ENCODE measurements at regions not wholly inside any gene's neighbourhood (a gene's known extent, or its start where the extent isn't known, plus 50 kb on each side); places are given as distances from the start of the nearest gene placed in this dataset.

DNA sequence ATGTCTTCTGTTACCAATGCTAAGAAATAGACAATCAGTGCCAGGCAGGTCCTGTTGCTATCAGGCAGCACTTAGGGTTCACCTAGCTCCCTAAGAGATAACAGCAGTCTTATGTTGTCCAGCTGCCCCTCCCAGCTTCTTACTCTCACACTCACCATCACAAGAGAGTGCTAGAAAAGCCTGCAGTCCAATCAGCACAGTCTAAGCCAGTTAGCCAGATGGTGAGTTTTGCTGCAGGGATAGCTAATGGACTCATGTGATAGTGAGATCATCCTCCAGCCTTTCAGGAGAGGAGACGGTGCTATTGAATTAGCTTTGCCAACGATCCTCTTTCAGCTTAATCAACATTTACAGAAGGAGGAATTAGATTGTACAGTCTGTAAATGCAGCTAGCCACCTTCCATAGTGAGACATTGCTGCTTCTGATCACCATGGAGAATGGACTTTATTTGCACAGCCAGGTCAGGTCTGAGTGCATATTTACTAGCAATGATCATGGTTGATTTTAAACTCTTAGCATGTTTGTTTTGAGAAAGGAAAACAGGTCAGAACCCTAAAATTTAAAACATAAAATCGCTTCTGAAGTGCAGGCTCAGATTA lies 438.3 kb downstream of the CENPC start:
- DNase-seq = no peak

DNA sequence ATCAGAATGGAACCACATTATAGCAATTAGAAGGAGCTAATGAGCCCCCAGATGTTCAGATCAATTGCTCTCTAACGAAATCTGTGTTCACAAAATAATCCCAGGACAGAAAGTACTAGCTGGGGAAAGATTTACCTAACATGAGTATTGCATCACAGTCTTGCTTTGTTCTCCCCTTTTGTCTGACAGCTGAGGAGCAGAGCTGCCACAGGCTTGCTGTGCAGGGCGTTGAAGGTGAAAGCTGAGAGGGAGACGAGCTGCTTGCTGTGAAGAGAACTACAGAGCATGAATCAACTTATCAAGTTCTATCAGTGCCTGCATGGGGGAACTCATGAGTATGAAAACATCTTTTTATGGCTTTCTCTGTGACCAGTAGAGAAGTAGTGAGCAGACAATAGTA lies 441.2 kb downstream of the CENPC start:
- no peak for DNase-seq

DNA sequence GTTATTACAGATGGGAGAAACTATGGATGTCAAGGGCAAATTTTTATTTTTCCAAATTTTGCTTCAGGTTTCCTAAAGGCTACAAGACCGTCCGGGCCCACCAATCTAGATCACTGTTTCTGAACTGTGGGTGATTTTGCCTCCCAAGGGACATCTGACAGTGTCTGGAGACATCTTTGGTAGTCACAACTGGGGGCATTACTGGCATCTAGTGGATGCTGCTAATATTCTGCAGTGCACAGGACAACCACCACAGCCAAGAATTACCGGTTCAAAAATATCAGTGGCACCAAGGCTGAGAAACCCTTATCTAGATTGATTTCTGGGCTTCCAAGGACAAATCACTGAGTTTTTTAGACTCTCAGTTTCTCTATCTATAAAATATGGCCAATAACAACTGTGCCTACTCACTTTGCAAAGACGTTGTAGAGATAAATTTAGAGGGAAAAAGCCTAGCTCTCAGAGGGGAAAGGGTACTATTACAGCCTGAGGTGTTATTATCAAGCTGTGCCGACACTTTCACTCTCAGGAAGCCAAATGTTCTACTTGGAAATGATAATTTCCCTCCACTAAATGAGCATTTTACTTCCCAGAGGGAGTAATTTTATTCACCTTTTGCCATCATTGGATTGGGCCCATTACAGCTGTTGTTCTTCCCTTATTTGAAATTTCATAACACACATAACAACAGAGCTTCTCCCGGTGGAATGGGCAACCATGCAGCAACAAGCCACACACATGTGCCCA lies 442.1 kb downstream of the CENPC start:
- no peak for DNase-seq

DNA sequence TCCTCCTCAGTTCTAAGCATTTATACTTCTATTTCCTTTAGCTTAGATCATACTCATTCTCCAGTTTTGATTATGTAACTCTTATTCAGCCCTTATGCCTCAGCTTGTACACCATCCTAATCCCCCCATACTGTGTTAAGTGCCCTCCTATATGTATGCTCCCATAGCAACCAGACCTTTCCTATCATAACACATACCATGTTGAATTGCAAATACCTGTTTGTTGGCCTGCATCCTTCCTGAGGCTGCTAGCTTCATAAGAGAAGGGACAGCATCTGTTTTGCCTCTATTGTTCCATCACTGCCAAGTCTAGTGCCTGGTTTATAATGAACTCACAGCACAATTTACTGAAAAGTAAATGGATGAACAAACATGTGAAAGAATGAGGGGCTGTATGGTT lies 443.7 kb downstream of the CENPC start:
- no peak for DNase-seq

DNA sequence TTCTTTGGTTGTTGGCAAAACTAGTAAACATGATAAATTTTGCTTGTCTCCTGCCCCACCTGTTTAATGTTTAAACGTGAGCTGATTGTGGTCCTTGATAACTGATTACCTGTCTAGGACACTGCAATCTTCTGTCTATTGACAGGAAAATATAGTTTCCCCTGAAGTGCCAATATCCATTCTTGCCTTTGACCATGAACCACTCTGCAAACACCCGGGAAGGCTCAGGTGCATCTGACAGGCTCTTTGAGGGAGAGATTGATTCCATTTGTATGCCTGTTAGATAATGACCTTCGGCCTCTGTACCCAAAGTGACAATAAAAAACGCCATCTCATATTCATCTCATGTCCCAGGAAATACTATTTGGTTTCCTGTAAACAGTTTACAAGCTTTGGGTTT lies 453.0 kb downstream of the CENPC start:
- no peak for DNase-seq

DNA sequence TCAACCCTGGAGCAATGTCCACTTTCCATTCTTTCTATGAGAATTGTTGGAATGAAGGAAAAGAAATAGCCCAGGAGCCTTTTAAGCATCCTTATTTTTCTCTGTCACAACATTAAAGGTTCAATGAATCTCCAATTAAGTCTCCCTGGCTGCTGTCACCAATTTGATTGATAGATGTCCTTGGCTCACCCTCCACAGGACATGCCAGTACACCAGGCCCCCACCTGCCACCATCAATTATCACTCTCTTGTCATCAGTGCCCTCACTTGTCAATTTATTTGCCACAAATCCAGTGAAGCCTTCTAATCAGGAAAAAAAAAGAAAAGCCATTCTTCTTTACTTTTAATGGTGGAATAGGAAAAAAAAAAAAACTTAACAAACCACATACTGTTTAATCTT lies 453.6 kb downstream of the CENPC start:
- DNase-seq = no peak

DNA sequence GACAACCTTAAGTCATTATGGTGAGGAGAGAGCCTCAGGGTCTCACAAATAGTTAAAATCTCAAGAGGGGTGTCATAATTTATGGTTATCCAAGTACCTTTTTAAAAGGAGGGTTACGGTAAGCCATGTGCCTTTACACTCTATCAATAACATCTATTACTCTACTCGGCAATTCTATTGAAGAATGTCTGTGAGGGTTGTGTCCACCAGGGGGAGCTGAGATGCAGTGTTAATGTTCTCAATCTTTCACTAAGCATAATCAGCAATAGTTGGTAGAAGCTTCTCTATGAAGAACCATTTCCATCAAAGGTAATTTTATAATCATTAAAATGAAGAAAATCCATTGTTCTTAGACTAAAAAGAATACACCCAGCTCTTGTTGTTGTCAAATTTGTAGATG lies 457.4 kb downstream of the CENPC start:
- DNase-seq = peak; percentile 61

DNA sequence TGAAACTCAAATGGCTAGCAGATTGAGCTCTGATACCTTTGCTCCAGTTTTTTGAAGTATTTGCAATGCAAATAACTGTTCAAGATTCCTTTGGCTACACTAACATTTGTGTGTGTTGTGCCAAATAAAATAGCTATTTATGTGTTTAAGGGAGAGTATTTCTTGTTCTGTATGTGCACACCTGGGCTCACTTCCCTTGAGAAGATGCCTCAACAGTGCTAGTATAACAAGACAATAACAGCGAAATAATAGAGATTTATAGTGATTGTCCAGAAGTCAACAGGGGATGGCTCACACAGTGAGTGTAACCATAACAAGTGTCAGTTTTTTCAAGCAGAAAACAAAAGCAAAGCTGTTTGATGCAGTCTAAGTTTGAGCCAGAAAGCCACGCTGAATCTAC lies 460.5 kb downstream of the CENPC start:
- DNase-seq = no peak

DNA sequence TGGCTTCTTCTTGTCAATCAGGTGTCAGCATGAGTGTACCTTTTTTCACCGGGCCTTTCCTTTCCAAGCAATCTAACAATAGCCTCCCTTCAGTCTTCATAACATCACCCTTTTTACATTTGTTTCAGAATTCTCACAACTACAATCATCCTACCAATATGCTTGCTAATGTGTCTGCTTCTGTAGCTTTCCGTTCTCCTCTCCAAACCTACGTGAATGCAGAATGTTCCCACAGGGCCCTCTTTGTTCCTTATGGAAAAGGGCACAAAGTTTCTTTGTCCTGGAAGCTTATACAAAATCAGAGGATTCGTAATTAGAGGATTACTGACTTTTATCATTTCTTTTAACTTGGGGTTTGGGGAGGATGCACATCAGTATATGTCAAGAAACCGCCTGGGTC lies 461.8 kb downstream of the CENPC start:
- no peak for DNase-seq

DNA sequence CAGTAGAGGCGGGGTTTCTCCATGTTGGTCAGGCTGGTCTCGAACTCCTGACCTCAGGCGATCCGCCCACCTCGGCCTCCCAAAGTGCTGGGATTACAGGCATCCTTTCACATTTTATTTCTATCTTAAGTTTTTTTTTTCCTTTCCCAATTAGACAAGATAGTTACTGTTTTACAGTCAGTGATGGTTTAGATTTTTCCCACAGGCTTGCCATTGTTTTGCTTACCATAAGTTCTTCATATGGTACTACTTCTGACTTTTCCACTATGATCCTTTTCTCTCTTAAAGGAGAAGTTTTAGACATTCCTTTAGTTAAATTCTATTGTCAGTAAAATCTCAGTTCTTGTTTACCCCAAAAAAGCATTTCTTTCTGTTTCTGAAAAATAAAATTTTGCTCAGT lies 462.6 kb downstream of the CENPC start:
- no peak for DNase-seq

DNA sequence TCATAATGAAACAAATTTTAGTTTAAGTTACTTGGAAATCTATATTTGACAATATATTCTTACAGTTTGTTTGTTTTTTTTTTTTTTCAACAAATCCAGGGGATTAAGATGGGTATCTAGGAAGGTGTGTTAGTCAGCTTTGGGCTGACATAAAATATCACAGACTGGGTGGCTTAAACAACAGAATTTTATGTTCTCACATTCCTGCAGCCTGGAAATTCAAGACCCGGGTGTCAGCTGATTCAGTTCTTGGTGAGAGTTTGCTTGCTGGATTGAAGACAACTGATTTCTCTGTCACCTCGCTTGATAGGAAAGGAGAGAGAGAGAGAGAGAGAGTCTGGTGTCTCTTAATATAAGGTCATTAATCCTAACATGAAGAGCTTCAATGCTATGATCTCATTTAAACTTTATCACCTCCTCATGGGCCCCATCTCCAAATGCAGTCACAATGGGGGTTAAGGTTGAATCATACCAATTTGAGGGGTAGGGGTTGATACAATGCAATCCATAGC lies 465.2 kb downstream of the CENPC start:
- no peak for DNase-seq

DNA sequence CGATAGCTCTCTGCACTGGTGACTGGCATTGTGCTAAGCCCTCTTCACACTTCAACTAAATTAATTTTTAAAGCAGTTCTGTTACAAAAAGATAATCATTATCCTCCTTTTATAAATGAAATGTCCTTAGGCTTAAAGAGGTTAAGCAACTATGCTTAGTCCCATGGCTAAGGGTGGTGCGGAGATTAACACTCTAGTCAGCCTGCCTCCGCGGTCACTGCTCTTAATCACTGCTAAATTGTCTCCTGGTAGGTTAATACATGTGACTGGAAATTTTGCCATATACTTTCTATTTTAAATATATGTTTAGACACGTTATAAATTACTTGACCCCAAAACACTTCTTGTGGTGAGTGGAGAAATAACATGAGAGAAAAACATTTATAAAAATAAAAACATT lies 473.7 kb downstream of the CENPC start:
- DNase-seq = no peak

DNA sequence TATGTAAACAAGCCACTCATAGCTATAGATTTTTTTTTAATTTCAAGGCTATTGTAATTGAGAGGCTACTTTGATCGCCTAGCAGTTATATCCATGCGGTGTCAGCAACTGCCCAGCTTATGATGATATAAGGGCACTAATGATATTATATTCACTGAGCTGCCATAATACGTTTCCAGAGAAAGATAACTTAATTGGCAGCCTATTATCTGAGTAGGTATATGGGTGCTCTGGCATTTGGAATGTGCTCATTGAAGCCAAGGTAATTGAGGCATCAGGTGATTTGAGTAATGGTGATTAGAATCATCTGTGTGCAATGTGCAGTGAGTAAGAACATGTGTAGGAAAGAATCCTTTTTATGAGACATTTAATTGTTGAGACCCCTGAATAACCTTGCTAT lies 490.0 kb downstream of the CENPC start:
- DNase-seq = no peak

DNA sequence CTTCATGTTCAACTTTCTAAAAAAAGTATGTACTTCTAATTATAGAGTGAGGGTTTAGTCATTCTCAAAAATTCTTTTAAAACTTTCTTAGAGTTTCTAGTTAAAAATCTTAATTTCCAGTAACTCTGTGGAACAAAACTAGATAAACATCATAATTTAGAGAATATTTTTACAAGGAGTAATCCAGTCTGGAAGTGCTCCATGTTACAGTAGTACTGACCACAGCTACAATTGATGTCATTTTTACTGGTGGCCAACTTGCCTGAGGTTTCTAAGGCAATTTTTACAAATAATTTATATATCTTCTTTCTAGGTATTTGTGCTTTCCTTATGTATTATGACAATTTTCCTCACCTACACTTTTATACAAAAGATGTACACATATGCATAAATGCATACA lies 490.4 kb downstream of the CENPC start:
- DNase-seq = no peak

DNA sequence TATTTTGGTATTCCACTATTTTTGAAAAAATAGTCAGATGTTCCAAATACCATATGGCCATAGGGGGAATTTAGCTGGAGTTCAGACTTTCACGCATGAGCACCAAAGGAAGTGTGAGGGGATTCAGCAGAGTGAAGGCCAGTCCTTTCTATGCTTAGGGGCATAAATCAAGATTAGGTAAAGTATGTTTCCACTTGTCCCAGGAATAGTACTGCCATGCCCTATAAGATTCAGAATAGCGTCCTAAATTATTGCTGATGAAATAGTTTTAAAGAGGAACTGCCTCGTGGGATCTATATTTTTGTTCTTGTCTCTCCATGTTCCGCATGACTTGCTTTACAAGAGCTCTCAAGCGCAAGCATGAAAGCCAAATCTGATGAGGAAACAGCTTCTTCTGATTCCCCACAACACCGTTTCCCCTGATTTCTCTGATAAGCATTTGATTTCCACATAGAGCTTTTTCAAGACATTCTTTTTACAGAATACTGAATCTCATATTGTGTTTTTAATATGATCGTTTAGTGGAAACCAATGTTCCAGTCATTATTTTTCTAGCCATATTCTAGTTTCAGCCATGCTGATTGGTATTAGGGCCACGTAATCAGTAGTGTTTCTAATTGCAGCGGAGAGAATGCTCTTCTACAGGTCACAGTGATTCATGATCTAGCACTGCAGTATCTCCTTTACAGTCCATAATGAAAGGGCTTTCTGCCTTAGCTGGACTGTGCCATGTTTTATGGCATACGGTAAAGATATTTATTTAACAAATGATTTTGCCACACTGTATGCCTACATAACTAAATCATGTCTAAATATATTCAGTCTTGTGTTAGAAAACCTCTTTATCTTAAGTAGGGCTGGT lies 492.3 kb downstream of the CENPC start:
- no peak for DNase-seq

DNA sequence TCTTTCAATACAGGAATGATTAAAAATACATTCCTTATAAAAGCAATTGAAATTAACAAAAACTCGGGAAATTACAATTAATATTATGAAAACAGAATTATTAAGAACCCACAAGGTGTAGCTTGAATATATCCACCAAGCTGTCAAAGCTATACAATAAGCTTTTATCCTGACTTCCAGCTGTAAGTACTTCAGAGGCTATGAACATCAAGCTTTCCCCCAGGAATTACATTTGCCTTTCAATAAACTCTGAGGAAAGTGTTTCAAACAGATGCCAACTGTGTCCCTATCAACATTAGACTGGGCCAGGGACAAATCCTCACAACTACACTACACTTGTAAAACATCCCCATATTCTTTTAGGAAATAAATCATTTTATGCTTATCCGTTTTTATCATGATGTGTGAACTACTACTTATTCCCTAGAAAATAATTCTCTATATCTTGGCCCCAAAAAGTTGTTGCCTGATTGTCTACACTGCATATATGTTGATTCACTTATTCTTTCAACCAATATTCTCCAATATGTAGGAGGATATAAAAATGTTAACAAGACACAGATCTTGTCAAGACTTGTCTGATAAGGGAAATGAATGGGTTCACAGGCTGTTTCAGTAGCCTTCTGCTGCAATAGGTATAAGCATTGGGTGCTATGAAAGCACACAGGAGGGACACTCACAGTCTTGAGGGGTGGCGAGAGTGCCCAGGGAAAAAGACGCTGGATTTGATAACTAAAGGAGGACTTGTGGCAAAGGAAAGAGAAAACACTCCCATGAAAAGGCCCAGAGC lies 494.1 kb downstream of the CENPC start:
- no peak for DNase-seq

DNA sequence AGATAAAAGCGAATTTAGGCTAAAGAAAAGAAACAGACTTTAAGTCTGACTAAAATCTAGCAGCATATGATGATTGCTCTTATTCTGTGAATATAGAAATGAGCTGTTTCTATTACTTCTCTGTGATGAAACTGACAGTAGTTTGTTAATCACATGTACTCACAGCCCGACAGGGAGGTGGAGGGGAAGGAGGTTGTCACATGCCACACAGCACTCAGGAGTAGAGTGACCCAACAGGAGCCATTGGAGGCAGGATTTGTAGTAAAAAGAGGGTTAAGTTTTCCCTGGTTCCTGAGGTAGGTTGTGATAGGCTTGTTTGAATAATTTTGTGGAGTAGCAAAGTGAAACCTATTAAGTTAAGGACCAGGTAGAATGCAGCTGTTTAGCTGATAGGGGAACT lies 495.9 kb downstream of the CENPC start:
- DNase-seq = no peak

DNA sequence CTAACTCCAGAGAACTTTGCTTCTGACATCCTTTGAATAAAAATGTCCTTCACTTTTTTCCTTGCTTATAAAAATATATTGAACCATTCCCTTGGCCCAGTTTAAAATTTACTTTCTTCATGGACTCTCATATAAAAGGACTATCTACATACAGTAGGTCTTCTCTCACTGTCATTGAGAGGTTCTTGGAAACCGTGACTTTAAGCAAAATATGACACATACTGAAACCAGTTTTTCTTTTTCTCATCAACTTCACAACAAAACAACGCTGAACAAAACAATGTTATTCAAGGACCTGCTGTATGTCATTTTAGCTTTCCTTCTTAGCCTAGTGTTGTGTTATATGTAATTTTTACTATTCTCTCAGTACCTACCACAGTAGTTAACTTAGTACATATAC lies 496.8 kb downstream of the CENPC start:
- no peak for DNase-seq

DNA sequence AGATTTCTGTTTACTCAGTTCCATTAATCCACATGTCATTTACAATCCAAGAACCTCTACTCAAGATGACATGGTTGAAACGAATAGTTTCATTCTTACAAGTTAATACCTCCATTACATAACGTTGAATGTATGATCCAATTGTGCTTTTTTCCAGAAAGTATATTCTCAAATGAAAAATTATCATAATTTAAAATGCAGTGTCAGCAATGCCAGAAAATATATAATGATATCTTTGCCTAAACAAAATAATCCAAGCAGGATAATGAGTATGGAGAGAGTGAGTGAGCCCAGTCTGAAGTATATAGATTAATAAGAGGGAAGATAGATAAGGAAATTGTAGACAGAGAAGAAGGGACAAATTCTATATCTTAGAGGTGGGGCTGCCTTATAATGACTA lies 505.0 kb downstream of the CENPC start:
- no peak for DNase-seq

DNA sequence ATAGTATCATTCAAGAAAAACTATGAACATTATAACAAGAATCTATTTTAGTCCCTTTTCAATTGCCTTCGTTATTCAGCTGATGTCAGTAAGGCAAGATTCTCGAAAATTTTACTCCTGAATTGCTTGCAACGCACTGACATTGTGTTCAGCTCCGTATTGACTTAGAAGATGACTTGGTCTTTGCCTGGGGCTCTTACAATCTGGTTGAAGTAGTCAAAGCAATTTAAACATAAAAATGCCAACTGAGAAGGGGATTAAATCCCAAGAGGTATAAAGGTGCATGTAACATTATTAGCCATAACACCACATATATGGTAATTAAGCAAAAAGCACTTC lies 507.1 kb downstream of the CENPC start:
- DNase-seq = no peak

DNA sequence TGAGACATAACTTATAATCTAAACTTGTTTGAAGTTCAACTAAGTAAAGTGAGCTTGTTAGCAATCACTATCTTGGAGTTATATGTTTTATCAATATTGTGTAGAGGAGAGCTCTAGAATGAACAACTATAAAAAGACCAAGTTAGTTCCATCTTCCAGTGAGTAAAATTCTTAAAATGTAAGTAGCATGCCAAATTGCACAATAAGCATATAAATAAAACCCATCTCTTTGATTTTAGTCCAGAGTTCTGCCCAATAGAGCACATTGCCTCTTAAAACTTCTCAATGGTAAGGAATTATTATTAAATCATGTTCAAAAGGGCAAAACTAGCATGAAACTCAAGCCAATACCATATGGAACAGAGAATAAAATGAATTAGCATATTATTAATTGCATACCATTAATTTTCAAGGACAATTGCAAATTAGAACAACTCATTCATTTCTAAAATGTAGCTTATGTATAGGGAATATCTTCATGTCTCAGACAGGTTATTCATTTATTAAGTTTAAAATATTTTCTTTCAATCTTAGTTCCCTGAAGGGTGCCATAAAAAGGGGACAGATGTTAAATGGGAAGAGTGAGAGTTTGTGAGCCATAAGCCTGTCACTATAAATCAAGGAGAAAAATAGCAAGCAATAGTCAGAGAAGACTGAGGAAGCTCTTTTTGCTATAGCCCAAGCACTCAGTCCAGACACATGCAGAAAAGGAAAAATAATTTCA lies 507.6 kb downstream of the CENPC start:
- DNase-seq = no peak

DNA sequence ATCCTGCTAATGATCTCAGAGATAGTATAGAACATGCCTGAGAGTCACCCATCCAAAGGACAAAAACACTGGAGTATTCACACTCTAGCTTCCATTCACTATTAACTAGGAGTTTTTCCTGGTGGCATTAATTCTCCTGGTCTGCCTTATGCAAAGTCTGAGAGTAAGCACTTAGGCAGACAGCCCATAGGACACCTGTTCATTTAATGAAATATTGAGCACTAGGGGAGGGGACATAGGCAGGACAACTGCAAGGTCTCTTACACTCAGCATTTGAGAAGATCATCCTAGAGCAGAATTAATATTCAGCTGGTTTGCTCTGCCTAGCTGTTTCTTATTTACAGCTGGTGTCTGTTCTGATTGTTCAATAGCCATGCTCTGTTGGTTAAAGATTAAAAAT lies 508.5 kb downstream of the CENPC start:
- DNase-seq = no peak

DNA sequence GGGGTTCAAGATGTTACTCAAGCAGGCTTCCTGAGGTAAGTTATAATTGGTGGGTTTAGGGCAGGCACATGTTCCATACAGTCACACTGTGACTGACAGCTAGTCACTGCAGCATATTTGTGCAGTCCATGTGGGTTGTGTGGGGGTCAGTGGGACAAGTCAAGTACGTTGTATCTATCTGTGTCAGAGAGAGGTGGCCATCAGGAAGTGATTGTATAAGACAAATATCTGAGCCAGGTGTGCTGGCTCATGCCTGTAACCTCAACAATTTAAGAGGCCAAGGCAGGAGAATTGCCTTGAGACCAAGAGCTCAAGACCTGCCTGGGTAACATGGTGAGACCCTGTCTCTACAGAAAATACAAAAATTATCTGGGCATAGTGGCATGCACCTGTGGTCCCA lies 509.3 kb downstream of the CENPC start:
- DNase-seq = no peak

All from activated CD8-positive, alpha-beta memory T cell treated with anti-CD3 and anti-CD28 coated beads, Interleukin-2, amount 50 U/mL, for 48 hours (primary cell).